ENCODE measurements at regions not wholly inside any gene's neighbourhood (a gene's known extent, or its start where the extent isn't known, plus 50 kb on each side); places are given as distances from the start of the nearest gene placed in this dataset.

DNA sequence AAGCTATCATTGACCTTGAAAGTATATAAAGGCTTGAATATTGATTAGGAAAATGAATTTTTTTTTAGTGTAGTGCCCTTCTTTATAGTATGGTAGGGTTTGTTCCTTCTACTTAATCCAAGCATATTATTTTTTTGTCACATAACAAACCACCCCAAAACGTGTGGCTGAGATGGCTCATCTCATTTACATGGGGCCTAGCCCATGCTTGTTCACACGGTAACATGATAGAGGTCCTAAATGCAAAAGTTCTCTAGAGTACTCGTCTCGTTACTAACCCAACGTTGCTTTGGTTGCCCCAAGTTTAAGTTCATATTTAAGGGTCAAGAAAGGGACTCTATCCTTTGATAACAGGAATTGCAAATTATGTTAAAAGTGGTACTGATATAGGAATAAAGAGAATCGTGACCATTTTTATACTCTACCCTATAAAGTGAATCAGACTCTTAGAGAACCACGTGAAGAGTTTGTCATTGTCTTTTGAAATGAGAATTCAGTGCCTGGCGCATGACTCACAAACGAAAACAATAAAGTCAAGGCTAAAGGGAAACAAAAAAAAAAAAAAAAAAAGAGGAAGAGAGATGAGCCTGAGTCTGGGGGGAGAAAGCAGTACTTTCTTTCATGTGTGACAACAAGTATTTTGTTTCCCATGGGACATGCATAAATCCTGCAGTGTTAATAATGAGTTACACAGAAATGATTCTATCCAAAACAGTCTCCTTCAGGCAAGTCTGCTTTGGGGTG is 402.8 kb upstream of the NWD2 start:
- no peak for DNase-seq

DNA sequence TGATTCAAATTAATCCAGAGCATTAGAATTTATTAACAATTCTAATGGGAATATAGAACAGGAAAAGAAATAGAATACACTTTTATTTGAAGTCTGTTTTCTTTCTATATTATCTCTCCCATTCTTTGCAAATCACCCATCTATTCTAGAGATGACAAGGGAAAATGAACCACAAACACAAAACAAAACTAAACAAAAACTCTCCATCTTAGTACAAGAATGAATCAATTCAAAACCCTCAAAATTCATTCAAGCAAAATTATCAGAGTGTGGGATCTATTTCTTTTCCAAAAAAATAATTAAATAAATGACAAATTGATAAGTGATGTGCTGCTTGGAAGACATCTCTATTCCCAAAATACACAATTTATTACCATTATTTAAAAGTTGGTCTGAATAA is 400.1 kb upstream of the NWD2 start:
- DNase-seq, result peak; percentile 5

DNA sequence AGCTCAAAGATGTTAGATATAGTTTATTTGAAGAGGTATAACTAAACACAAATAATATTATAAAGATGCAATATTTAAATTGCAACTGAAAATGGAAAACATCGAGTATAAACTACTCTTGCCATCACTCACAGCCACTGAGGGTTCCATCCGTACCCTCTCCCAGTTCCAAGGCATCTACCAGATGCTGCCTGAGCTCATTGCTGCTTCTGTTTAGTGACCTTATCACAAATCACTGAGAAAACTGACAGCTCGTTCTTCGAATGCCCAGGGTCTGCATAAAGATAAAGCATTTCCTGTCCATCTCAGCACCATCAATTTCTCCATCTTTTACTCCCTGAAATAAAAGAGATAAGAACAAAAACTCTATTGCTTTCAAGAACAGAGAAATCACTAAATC is 391.7 kb upstream of the NWD2 start:
- no peak for DNase-seq

- no peak for DNase-seq
These were observed 390.0 kb upstream of the NWD2 start for GRCh38 chr4:36854554-36854953.

GRCh38 chr4:36863601-36864000 is 380.9 kb upstream of the NWD2 start:
- DNase-seq, result no peak

DNA sequence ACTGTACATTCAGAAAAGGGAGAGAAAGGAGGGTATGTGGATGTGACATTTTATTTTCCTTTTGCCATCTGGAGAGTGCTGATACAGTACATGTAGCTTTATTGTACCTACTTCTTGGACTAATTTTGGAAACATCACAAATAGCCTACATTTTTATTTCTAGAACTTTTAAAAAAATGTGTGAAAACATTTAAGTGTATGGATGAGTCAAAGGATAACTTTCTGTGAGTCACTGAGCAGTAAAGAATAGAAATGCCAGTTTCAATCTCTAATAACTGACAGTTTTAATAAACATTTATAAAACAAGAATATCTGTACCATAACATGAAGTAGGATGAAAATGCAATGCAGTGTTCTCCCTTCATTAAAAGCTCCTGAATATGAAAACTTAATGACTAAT is 374.4 kb upstream of the NWD2 start:
- DNase-seq, result no peak

GRCh38 chr4:36872679-36873078 is 371.9 kb upstream of the NWD2 start:
- no peak for DNase-seq

GRCh38 chr4:36884151-36884550 is 360.4 kb upstream of the NWD2 start:
- DNase-seq, result no peak

DNA sequence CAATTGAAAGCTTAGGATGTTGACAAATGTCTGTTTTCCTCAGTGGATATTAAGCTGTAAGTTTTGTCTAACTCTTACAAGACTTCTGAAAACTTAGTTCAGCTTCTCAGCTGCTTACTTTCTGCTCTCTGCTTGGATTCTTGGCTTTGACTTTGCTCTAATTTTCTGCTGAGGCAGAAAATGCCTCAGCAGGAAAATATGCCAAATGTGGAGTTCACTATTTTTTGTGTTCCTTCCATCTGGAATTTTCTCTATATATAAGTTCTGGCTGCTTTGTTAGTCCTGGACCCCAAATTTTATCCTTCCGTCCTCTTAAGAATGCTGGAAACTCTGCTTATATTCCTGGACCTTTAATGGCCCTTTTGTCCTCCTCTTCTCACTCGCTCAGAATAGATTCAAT is 352.6 kb upstream of the NWD2 start:
- no peak for DNase-seq

GRCh38 chr4:36900446-36900987 is 344.0 kb upstream of the NWD2 start:
- no peak for DNase-seq

DNA sequence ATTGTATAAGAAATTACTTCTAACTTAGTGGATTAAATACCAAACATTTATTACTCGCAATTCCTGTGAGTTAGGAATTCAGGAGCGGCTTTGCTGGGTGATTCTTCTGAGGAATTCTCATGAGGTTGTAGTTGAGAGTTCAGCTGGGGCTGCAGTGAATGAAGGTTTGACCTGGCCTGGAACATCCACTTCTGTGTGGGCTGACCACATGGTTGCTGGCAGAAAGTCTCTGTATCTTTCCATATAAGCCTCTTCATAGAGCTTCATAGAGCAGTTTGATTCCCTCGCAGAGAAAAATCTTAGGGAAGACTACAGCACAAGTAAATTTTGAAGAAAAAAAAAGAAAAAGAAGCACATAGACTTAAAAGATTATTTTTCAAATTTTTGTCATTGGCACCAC is 339.7 kb upstream of the NWD2 start:
- no peak for DNase-seq

DNA sequence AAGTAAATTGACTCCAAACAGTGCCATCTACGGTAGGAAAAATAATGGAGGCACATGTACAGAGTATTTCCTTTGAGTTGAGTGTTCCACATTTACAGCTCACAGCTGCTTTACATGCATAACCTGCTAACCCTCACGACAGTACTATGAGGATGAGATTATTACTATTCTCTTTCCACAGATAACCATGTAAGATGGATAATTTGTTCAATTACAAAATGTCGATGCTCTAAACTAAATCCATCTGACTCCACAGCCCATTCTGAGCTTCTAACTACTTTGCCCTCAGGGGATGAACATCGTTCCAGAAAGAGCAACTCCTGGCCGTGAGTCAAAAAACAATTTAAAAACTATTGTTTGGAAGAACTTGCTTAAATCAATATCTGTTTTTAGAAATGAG is 330.4 kb upstream of the NWD2 start:
- DNase-seq, result no peak

DNA sequence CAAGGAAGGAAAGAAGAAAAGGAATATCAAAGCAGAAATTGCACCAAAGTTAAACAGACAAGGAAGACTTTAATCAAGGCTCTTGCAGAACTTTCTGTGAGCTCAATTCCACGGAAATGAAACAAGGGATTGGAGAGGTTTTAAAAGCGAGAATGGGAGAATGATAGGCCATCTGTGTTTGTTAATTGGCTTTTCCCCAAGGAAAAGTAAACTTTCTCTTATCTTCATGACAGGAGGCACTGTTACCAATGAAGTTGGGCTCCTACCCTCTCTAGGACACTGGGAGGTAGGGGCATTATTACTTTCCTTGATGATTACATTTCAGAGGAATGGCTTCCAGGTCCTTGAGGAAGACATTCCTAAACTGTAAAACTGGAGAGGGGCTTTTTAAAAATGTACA is 328.8 kb upstream of the NWD2 start:
- DNase-seq, result no peak

- no peak for DNase-seq
These were observed 327.1 kb upstream of the NWD2 start for GRCh38 chr4:36917413-36917812.

DNA sequence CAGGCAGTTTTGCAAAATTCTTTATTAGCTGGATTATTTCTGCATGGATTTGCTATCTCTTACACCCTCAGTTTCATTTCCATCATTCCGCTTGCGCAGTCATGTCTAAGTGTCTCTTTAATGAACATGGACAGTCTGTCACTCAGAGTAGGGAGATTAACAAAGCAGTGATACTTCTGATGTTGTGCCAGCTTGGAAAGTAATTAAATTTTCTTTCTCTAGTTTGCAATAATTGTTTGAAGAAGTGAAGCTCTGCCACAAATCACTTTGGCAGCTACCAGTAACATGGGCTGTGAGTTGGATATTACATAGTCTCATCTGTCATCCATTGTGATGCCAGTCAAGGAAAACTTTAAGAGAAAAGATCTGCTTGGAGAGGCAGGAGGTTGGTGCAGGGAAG is 324.8 kb upstream of the NWD2 start:
- DNase-seq, result no peak

DNA sequence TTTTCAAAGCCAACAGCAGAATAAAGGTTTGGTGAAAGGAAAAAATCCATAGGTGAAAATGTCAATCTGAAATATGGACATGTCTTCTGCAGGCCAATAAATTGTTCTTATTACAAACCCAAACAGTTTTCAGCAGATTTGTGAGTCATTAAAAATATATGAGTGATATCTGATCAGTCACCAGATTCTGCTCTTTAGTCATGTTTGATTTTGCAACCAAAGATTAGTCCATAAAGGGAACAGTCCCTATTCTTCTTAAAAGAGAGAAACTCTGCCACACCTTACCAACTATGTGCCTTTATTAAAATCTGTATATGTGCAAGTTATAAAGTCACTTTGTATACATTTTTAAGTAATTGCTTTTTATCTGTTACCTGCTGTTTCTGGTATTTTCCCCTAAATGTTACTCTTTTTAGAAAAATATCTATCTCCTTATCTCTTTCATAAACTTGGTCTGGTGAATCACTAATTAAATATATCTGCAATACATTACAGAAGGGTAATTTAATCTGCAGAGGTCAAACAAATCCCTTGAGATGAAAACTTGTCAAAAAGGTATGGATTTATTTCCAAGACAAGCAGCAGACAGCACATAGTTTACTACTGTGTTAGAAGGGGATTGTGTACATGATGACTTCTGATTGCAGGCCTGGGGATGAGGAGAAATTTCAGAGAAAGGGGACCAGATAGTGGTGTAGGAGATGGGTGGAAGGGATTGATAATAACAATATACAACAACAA is 322.9 kb upstream of the NWD2 start:
- DNase-seq, result no peak

DNA sequence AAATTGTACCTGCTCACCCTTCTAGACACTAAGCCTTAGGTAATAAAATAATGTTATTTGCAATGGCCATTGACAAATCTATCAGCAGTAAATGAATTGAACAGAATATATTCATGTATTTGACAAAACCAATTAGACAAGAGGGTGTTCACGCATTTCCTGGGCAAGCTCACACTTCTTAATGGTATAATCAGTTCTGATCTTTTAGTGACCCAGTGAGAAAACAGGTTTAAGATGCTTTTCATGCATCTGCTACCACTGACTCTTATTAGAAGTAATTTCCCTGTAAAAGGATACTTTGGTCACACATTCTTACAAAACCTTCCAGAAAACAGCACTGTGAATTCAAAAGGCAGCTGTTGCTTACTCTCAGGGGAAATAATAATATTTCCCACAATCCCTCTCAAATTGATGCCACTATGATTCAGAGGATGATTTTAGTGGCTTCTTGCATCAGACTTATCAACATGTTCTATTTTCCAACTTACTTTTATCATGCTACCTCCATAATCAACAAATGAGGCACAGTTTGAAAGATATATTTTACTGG is 313.9 kb upstream of the NWD2 start:
- no peak for DNase-seq

DNA sequence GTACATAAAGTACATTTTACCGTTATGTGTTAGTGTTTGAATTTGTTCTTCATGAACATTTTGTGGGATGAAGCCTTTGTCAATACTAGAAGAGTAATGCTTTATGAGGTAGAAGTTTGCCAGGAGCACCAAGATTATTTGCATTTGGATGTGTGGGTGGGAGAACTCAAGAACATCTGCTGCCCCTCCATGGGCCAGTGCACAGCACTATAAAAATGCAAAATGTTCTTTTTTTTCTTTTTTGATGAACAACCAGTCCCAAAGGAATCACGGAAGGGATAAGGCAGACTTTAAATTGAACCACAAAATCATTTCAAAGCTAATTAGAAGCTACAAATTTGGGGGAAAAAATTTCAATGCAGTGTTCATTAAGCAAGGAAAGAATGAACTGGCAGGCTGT is 300.3 kb upstream of the NWD2 start:
- DNase-seq, result no peak

- DNase-seq, result no peak
These were observed 283.1 kb upstream of the NWD2 start for GRCh38 chr4:36961420-36961819.

- DNase-seq, result no peak
These were observed 277.6 kb upstream of the NWD2 start for GRCh38 chr4:36966756-36967460.

DNA sequence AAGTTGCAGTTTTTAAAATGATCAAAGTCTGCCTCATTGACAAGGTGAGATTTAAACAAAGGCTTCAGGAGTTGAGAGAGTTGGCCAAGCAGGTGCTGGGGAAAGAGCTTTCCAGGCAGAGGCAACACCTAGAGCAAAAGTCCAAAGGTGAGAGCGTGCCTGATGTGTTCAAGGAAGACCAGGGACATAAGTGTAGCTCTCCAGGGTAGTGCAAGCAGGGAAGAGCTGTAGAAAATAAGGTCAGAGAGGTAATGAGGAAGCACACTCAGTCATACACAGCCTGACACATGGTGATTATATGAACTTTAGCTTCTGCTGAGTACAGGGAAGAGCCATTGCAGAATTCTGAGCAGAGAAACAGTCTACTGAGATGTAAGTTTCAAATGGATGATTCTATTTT is 265.0 kb upstream of the NWD2 start:
- DNase-seq, result no peak

GRCh38 chr4:36990128-36990872 is 254.2 kb upstream of the NWD2 start:
- peak; percentile 5 for DNase-seq

DNA sequence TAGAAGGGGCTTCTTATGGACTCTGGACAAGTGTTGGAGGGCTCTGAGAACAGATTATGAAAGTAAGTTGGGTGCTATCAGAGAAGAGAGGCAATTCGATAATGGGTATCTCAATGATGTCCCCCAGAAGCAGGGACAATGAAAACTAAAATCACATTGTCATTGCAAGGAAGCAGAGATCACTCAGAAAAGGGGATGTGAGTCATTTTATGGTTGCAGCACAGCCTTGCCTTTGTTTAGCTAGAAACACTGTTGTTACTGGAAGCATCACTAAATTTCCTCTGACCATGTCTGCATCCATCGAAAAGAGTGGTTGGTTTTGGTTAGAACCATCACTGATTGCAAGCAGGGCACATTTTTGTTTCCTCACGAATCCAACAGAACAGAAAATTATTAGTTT is 246.8 kb upstream of the NWD2 start:
- DNase-seq, result peak; percentile 45

Data from activated CD4-positive, alpha-beta T cell treated with anti-CD3 and anti-CD28 coated beads, Interleukin-10, Interleukin-2, amounts not matched to agents 100 ng/mL and 50 ng/mL, durations not matched to agents 16 hours and 8 hours (primary cell).